ENCODE measurements at regions not wholly inside any gene's neighbourhood (a gene's known extent, or its start where the extent isn't known, plus 50 kb on each side); places are given as distances from the start of the nearest gene placed in this dataset.

DNA sequence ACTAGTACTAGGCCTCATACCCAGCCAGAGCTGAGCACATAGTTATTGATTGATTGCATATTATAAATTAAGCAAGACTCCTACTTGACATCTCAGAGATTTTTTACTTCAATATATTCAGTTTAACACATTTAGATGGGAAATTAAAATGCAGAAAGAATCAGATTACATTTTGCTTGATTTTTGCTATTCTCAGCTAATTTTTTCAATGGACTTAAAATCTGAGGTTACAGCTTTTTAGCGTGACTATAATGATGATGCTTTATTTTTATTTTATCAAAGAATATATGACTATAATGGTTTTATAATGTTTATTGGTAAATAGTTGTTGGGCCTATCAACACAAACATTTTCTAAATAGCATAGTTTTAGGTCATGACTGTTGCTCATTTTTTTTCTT is 493.0 kb upstream of the CNTNAP5 start:
- POLR2A ChIA-PET: no interaction called here
- Mint-ChIP-seq H3K4me3 (no peak overlapping the region), H3K27ac (no peak overlapping the region), H3K27me3 (ENCODE audit: low read depth) (no peaks in the 10 kb centered on the region), H3K36me3 (0 out of 2 replicates have a peak, but pooled peaks cover 2% of the 10 kb centered on the region), H3K4me1 (no peaks in the 10 kb centered on the region), H3K9me3 (peaks cover 19% of the 10 kb centered on the region)
- no peak for TF ChIP-seq JUN (CRISPR knock-in tag; IDR thresholded peaks at IDR 0.05)
- no peak for TF ChIP-seq AR (CRISPR knock-in tag; IDR thresholded peaks at IDR 0.05)
- no peak for TF ChIP-seq E2F4 (CRISPR knock-in tag; IDR thresholded peaks at IDR 0.05; ENCODE audit: borderline replicate concordance, low read depth)
- no peak for TF ChIP-seq CDX4 (CRISPR knock-in tag; IDR thresholded peaks at IDR 0.05; ENCODE audit: borderline replicate concordance)
- TF ChIP-seq ZNF425 (CRISPR knock-in tag; conservative IDR thresholded peaks at IDR 0.05): no peak
- TF ChIP-seq USF1 (CRISPR knock-in tag; IDR thresholded peaks at IDR 0.05): no peak
- DNase-seq (ENCODE audit: low spot score): no peak
- no peak for ATAC-seq
- CTCF ChIA-PET: no interaction called here

- TF ChIP-seq TP53 (CRISPR knock-in tag; IDR thresholded peaks at IDR 0.05) (no peak), NR3C1 (CRISPR knock-in tag; conservative IDR thresholded peaks at IDR 0.05; ENCODE audit: low read depth) (no peak), JAZF1 (CRISPR knock-in tag; IDR thresholded peaks at IDR 0.05) (no peak), PRRX2 (CRISPR knock-in tag; IDR thresholded peaks at IDR 0.05) (no peak), ZNF317 (CRISPR knock-in tag; IDR thresholded peaks at IDR 0.05; ENCODE audit: borderline replicate concordance, low read depth) (no peak)
- DNase-seq (ENCODE audit: low spot score) (no peak), ATAC-seq (no peak)
- no peaks in the 10 kb centered on the region for H3K27me3 Mint-ChIP-seq (ENCODE audit: low read depth)
- H3K27ac Mint-ChIP-seq: no peak overlapping the region
- ChIA-PET CTCF (no interaction called here), POLR2A (no interaction called here)
- no peak overlapping the region for H3K4me3 Mint-ChIP-seq
- no peaks in the 10 kb centered on the region for H3K4me1 Mint-ChIP-seq
- peaks cover 20% of the 10 kb centered on the region for H3K9me3 Mint-ChIP-seq
- H3K36me3 Mint-ChIP-seq: 0 out of 2 replicates have a peak, but pooled peaks cover 2% of the 10 kb centered on the region
Measured at GRCh38 chr2:123532994-123533393, 492.1 kb upstream of the CNTNAP5 start.

GRCh38 chr2:123540291-123540690 is 484.8 kb upstream of the CNTNAP5 start:
- TF ChIP-seq TP53 (CRISPR knock-in tag; IDR thresholded peaks at IDR 0.05) (no peak), GTF2I (CRISPR knock-in tag; conservative IDR thresholded peaks at IDR 0.05) (no peak), SMAD4 (CRISPR knock-in tag; IDR thresholded peaks at IDR 0.05) (no peak), ZNF232 (CRISPR knock-in tag; IDR thresholded peaks at IDR 0.05) (no peak), MXD4 (CRISPR knock-in tag; IDR thresholded peaks at IDR 0.05; ENCODE audit: borderline replicate concordance) (no peak), FOXK1 (CRISPR knock-in tag; IDR thresholded peaks at IDR 0.05) (no peak), USF1 (CRISPR knock-in tag; IDR thresholded peaks at IDR 0.05) (no peak)
- TF ChIP-seq, protein P1, sequence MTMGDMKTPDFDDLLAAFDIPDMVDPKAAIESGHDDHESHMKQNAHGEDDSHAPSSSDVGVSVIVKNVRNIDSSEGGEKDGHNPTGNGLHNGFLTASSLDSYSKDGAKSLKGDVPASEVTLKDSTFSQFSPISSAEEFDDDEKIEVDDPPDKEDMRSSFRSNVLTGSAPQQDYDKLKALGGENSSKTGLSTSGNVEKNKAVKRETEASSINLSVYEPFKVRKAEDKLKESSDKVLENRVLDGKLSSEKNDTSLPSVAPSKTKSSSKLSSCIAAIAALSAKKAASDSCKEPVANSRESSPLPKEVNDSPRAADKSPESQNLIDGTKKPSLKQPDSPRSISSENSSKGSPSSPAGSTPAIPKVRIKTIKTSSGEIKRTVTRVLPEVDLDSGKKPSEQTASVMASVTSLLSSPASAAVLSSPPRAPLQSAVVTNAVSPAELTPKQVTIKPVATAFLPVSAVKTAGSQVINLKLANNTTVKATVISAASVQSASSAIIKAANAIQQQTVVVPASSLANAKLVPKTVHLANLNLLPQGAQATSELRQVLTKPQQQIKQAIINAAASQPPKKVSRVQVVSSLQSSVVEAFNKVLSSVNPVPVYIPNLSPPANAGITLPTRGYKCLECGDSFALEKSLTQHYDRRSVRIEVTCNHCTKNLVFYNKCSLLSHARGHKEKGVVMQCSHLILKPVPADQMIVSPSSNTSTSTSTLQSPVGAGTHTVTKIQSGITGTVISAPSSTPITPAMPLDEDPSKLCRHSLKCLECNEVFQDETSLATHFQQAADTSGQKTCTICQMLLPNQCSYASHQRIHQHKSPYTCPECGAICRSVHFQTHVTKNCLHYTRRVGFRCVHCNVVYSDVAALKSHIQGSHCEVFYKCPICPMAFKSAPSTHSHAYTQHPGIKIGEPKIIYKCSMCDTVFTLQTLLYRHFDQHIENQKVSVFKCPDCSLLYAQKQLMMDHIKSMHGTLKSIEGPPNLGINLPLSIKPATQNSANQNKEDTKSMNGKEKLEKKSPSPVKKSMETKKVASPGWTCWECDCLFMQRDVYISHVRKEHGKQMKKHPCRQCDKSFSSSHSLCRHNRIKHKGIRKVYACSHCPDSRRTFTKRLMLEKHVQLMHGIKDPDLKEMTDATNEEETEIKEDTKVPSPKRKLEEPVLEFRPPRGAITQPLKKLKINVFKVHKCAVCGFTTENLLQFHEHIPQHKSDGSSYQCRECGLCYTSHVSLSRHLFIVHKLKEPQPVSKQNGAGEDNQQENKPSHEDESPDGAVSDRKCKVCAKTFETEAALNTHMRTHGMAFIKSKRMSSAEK (CRISPR knock-in tag; IDR thresholded peaks at IDR 0.05; ENCODE audit: borderline replicate concordance): no peak
- TF ChIP-seq, protein P2, sequence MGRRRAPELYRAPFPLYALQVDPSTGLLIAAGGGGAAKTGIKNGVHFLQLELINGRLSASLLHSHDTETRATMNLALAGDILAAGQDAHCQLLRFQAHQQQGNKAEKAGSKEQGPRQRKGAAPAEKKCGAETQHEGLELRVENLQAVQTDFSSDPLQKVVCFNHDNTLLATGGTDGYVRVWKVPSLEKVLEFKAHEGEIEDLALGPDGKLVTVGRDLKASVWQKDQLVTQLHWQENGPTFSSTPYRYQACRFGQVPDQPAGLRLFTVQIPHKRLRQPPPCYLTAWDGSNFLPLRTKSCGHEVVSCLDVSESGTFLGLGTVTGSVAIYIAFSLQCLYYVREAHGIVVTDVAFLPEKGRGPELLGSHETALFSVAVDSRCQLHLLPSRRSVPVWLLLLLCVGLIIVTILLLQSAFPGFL (CRISPR knock-in tag; IDR thresholded peaks at IDR 0.05; ENCODE audit: borderline replicate concordance): no peak
- Mint-ChIP-seq H3K4me3 (no peak overlapping the region), H3K27me3 (ENCODE audit: low read depth) (no peaks in the 10 kb centered on the region), H3K27ac (no peak overlapping the region), H3K36me3 (0 out of 2 replicates have a peak, but pooled peaks cover 5% of the 10 kb centered on the region), H3K4me1 (no peaks in the 10 kb centered on the region), H3K9me3 (peaks cover 38% of the 10 kb centered on the region)
- no peak for ATAC-seq
- ChIA-PET POLR2A (no interaction called here), CTCF (no interaction called here)
- no peak for DNase-seq (ENCODE audit: low spot score)

Measured in WTC11 (cell line).